HG03066 (cell line): ENCODE measurements at regions not wholly inside any gene's neighbourhood (a gene's known extent, or its start where the extent isn't known, plus 50 kb on each side); places are given as distances from the start of the nearest gene placed in this dataset.

Source experiments
- ATAC-seq: cut with Tn5 transposase; IDR thresholded peaks from one replicate; pipeline ENCODE4 v1.9.1; 2021; ENCODE audit warnings: low read depth; ENCODE audit not compliant: unreplicated experiment

DNA sequence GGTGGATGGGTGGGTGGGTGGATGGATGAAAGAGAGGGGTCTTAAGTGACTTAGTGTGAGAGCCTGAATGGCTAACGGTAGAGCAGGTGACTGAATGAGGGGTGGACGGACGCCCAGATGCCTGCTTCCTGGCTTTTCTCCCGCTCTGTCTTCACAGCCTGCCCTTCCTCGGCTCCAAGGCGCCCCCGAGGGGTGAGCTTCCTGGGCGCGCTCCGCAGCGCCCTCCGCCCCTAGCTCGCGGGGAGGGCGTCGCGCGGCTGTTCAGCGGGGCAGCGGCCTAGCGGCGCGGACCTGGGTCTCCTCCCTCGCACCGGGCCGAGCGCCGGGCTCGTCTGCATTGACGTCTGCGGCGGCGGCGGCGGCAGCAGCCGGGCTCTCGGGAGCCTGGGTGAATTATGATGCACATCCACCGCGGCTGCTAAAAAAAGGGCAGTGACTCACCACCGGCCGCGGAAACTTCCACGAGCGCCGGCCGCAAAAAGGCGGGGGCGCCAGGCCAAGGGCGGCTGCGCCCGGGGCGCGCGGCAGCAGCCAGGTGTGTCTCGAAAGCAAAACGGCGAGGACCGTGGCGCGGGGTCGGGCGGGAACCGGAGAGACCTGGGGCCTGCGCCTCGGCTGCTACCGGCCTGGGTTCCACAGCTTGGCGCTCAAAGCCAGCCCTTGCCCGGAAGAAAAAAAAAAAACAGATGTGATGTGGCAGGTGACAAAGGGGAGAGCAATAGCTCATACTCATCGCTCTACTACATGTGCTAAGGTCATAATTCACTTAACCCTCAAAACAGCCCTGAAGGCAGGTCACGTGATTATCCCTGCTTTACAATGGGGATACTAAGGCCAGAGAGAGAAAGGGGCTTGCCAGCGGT lies 143.0 kb upstream of the ADRA1B start:
- no peak for ATAC-seq

DNA sequence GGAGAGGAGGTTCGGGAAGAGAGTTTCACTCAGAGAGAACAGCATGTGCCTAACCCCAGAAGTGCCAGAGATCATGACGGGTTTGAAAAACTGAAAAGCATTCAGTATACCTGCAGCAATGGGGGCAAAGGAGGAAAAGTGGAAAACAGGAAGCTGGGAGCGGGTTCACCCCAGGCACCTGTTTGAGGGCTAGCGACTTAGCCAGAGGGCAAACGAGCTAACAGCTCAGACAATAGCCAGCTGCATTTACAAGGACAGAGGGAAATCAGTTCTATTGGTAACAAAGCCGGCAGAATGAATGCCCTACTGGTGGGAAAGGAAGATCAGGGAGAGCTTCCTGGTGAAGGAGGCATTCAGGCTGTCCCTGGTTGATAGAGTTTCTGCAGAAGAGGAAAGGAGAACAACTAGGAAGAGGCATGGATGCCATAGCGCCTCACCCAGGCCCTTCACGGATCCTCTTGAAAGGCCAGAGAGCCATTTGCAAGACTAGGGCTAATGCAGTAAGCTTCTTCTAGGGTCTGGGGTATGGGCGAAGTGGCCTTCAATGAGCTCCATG lies 141.7 kb upstream of the ADRA1B start:
- ATAC-seq = no peak

DNA sequence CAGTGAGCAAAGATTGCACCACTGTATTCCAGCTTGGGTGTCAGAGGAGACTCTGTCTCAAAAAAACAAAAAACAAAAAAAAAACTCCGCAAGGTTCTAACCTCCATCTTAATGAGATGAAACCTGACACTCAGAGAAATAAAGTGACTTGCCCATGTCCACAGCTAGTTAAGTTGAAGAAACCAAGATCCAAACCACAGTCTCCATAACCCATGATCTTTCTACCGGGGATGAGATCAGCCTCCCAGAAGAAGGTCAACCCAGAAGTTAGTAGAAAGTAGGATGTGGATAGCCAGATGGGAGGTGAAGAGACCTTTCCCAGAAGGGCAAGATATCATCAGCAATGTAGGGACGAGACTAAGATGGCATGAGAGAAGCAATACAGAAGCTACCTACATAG lies 140.4 kb upstream of the ADRA1B start:
- no peak for ATAC-seq

DNA sequence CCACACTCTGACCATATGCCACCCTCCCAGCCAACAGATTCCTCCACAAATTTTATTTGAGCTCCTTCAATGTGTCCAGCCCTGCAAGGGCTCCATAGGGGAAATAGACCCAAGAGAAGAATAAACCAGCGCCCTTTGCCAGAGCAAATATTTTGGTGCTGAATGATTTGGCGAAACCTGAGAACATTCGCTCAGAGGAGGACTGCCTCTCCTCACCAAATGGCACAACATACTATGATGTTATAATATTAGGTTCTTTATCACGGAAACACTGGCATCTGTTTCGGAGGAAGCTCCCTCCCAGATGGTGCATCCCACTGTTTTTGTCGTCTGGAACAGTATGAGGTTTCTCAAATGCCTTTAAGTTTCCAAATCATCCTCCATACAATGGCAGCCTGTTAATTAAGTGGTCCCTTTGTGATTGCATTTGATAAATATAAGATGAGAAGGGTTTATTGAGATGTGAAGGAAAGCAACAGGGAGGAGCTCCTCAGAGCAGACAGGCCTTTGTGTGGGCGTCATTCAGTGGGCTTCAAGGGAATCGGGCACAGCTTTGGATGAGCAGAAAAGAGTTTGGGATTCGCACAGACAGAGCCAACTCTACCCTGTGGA lies 139.1 kb upstream of the ADRA1B start:
- no peak for ATAC-seq

DNA sequence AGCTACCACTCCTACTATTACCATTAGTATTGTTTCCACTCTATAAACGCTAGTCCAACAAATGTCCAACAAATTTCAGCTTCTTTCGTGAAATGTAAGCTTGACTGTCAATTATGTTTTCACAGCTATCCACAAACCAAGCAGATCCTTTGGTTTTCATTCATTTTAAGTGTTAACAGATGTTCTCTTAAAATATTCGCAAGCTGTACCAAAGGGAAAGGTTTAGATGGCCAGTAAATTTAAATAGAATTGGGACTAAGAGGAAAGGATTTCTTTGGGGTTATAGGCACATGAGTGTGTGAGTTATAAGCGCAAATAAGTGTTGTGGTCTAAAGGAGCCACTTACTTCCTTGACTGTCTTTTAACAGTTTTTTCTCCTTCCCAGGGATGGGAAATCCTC lies 136.8 kb upstream of the ADRA1B start:
- no peak for ATAC-seq

DNA sequence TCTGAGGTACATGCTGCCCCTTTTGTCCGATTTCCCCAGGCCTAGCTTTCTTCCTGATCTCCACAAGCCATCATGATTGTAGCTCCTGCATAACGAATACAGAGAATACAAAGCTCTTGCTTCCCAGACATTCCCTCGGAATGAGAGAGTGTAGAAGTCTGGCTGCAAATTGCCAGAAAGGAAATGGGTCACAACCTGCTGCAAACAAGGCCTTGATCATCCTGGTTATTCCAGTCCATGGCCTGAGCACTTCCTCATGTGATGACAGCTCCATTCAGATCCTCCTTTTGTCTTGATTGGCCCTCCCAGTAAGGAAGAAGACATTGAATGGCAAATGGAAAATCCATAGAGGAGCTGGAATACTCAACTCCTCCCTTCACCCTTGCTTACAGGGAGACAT lies 136.0 kb upstream of the ADRA1B start:
- no peak for ATAC-seq

DNA sequence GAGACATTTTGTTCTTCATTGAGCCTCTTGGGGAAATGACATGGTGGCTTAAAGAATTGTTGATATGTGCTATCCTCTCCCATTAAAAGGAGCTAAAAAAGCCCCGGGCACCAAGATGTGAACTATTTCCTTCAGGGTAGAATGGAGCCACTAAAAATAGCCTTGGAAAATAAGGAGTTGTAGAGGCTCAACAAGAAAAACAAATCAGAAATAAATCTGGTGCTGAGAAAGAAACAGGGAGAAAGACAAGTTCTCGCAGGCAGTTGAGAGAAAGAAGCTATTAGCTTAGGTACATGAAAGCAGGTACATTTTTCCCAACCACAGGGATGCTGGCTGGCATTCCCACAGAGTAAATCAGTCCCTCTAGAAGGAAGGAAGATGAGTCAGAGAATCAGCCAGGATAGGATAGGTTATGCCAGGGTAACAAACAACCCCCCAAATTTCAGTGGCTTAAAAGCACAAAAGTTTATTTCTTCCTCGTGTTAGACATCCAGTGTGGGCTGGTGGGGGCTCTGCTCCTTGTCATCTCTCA lies 134.6 kb upstream of the ADRA1B start:
- no peak for ATAC-seq

DNA sequence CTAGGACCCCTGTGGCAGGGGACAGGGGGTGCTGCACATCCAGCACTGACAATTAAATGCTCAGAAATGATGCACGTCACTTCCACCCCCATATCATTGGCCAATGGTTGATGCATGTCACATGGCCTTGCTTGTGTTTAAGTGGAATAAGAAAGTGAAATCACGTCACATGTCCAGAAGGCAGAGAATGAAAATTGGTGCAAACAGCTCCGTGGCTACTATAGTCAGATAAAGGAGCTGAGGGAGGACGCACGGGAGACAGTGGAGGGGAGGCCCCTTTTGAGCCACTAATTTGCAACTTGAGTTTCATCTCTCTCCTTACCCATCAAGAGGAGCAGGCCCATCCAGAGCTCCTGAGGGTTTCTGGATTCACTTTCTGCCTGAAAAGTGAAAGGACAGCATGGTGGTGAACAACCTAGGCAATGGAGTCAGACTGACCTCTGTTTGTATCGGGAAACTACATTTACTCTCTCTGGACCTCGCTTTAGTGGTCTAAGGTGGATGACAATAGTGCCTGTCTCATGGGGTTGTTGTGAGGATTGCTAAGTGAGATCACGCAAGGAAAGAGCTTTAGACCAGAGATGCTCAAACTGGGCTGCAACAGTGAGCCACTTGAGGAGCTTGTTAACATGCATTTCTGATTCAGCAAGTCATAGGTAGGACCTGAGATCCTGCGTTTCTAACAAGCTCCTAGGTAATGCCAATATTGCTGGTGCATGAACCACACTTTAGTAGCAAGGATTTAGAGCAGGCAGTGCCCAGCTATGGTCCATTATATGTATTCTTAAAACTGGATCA lies 133.9 kb upstream of the ADRA1B start:
- ATAC-seq = no peak

DNA sequence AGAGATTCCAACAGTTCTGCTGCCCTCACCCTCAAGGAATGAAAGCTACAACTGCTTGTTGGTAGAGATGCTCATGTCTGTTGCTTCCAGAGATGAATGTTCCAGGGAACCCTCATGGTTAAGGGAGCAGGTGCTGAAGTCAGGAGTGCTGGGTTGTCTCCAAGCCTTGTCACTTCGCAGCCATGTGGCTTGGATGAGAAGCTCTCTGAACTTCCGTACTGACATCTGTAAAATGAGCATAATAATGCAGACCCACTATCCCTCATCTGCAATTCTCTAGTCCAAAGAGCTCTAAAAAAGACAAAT lies 133.3 kb upstream of the ADRA1B start:
- no peak for ATAC-seq

DNA sequence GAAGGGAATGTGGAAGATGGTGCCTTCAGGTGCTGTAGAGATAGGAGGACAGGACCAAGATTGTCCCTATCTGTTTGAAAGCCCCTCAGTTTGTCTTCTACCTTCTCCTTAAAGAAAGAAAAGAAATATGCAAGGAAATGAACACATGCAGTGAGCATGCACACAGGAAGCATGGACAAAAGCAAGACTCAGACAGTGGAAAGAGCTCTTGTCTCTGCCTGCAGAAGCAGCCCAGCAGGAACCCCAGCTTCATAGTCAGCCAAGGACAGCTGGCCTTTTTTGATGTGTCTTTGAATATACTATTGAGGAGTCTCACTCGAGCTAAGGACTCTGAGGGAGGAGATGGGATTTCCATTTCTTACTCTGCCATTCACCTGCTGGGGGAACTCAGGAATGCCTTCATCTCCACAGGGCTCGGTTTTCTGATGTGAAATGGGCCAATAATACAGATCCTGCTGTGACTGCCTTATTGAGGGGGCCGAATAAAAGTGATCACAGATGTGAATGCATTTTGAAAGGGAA lies 132.5 kb upstream of the ADRA1B start:
- ATAC-seq = no peak

DNA sequence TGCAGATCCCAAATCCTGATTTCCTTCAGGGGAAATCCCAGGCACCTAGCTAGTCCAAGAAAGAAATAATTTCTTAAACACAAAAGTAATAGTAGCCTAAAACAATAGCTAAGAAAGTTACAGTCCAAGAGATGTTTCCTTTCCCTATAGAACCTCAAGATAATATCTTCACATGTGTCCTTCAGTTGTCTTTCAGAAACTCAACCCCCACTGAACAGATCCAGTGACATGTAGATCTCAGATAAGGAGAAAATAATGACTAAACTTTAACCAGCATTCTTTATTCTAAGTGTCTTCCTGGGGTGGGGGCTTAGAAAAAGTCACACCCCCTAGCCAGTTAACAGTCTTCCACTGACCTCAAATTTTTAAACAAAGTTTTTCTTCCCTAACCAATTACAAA lies 131.3 kb upstream of the ADRA1B start:
- ATAC-seq = no peak

DNA sequence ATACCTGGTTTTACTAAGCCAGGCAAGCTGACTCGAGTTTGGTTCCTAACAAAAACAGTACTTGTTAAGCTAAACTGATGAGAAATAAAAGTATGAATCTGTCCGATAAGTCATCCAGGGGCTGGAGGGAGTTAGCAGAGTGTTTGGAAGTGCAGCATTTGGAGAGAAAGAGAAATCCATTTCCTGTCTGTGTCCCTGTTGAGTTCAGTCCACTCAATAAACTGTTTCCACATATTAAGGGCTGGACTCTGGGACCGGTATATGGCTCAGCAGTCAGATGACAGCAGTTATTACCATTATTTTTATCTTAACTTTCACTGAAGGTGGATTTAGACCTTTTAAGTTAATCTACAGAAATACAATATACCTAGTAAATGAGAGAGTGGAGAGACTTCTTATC lies 130.6 kb upstream of the ADRA1B start:
- ATAC-seq = no peak

DNA sequence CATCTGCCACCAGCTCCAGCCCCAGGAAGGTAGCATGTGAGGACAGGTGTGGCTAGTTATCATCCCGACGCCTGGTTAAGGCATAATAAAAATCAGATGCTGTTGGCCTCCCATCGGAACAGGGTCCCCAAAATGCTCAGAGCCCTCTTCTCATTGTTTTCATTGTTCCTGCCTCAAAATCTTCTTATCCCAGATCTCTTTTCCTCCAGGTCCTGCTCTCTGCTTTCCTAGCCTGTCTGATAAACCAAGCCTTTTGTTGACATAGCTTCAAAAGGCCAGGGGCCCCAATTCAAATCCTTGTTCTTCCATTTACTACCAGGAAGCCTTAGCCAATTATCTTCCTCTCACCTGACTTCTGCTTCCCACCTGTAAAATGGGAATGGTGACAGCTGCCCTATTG lies 130.1 kb upstream of the ADRA1B start:
- ATAC-seq = no peak

DNA sequence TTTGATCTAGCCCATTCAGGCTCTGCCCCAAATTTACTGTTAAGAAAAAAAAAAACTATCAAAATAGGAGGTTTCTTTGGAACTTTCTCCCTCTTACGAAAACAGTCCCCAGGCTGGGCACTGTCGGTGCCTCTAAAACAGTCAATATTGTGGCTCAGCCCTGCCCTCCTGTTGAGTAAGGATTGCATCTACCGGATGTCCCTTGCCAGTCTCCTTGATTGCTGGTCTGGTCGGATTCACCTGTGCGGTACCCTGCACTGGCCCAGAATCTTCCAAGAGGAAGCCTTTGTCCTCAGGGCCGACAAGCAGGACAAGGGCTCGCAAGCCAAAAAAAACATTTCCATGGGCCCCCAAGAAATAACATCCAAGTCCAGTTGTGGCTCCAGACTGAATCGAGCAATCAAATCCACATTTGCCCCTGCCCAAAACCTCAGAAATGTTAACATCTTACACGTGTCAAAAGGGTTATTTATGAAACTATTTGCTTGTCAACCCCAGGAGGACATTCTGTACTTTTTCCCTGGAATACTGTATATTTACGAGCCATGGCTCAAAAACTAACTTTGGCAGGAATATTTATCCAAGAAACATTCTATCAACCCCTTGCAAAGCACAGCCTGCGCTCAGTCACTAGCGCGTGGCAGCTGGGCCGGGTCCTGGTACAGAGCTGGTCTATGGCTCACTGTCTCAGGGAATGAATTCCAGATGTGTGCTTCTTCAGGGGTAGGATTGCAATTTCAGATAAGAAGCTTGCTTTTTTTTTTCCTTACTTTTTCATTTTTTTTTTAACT lies 129.2 kb upstream of the ADRA1B start:
- ATAC-seq = no peak

DNA sequence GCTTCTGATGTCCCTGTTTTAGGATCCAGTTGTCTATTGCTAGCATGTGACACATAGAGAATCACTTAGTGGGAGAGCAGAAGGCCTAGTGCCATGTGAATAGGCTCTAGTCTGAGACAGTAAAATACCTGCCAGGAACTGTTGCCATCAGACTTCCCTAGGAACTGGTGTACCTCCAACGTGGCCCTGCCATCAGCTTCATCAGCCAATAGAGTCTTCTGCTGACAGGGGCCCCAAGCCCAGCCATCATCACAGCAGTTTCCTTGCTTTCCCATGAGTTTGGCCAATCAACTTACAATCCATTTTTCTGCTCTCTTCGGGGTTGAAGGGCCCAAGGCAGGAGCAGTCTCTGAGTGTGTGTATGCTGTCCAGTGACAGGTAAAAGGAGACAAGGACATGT lies 128.4 kb upstream of the ADRA1B start:
- no peak for ATAC-seq

DNA sequence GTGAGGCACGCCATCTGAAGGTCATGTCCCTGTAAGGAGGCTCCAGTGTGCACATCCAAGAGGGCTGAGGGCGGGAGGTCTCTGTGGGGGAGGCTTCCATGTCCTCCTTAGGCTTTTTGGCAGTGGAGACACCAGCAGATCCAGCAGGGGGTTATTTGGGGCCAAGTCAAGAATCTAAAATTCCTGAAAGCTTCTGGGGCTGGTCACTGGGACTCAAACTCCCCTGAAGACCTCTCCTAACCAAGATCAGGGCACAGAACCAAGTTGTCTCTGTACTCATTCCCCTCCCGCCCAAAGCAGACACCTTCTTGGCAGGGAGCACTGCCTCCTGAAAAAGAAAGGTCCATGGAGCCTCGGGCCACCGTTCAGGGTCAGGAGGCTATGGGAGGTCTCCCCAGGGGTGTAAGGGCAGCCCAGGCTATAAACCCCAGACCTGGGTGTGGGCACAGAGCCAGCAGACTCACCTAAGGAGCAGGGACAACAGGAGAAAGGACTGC lies 127.4 kb upstream of the ADRA1B start:
- ATAC-seq = no peak

DNA sequence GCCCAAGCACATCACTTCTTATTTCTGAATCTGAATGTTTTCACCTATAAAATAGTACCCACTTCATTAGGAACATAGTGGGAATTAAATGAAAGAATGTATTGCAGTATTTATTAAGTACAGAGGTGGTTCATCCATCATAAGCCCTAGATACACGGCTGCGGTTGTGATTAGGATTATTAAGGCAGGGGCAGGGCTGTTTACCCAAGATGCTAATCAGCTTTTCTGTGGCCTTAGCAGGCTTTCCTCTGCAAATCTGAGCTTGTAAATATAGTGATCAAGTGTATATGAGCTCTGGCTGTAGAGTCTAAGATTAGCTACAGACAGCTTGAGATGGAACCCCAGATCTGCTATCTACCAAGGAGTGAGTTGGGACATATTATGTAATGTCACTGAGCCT lies 124.1 kb upstream of the ADRA1B start:
- ATAC-seq = no peak

DNA sequence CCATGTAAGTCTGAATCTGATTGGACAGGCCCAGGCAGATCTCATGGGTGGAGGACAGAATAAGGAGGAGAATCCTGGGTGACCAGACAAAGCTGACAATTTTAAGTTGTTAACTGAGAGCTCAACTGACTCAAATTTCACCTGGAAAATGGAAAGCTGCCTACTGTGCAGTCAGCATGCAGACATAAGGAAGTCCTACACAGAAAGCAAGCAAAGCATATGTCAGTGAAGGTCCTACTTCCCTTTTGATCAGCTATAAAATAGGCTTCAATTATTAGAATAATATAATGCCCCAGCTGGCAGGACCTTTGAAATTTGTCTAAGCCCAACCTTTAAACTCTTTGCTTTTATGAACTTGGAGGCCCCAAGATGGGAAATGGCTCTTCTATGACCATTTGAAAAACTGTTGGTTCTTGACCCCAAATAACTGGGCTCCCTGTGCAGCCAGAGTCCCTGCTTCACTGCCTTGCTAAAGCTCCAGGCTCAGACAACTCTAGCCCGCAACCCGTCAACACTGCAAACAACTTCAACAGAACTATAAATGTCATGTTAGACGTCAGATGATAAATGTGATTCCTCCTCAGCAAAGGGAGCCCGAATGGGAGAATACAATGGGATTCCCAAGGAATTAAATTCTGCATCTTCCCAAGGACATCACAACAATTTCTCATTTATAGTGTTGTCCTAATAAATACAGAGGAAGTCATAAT lies 118.9 kb upstream of the ADRA1B start:
- no peak for ATAC-seq

DNA sequence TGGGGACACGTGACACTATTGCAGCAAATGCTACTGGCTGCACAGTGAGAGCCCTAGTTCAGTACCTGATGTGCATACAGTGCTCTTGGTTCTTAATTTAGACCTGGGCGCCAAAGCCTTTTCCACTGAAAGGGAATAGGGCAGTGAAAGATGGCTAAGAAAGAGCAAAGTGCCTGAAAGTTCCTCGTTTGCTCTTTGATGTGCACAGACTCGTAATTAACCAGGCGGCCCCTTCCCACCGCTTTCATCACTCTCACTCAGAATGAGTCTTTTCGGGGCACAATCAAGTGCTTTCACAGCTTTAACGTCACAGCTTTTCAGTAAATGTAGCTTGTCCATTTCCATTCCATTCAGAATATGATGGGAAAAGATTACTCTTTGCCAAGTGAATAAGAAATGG lies 116.6 kb upstream of the ADRA1B start:
- ATAC-seq = no peak
